ENCODE measurements at regions not wholly inside any gene's neighbourhood (a gene's known extent, or its start where the extent isn't known, plus 50 kb on each side); places are given as distances from the start of the nearest gene placed in this dataset.

- no peak overlapping the region for H3K27ac ChIP-seq (ENCODE audit: low read depth, low read length)
- no peak overlapping the region for H3K9ac ChIP-seq (ENCODE audit: low read depth in 1 of 2, low read length in 2 of 2)
- no peaks in the 10 kb centered on the region for H3K4me1 ChIP-seq (ENCODE audit: control insufficient read depth in 1 of 2, insufficient read depth in 2 of 2, low read length in 2 of 2)
- H3K36me3 ChIP-seq (ENCODE audit: control insufficient read depth in 1 of 2, insufficient read depth in 2 of 2, low read length in 2 of 2) = no peaks in the 10 kb centered on the region
- no peaks in the 10 kb centered on the region for H3K27me3 ChIP-seq (ENCODE audit: control insufficient read depth in 1 of 2, insufficient read depth in 2 of 2, low read length in 2 of 2)
- no peak overlapping the region for H3K4me3 ChIP-seq (ENCODE audit: low read depth in 1 of 2, low read length in 2 of 2)
- no peaks in the 10 kb centered on the region for H3K9me3 ChIP-seq (ENCODE audit: control insufficient read depth in 1 of 2, low read length in 2 of 2)
Observed at GRCh38 chr6:146957181-146958093, 246.8 kb upstream of the STXBP5 start.

GRCh38 chr6:146961831-146962230 is 242.4 kb upstream of the STXBP5 start:
- Histone ChIP-seq H3K4me1 (ENCODE audit: control insufficient read depth in 1 of 2, insufficient read depth in 2 of 2, low read length in 2 of 2) (no peaks in the 10 kb centered on the region), H3K36me3 (ENCODE audit: control insufficient read depth in 1 of 2, insufficient read depth in 2 of 2, low read length in 2 of 2) (no peaks in the 10 kb centered on the region), H3K27ac (ENCODE audit: low read depth, low read length) (no peak overlapping the region), H3K4me3 (ENCODE audit: low read depth in 1 of 2, low read length in 2 of 2) (no peak overlapping the region), H3K27me3 (ENCODE audit: control insufficient read depth in 1 of 2, insufficient read depth in 2 of 2, low read length in 2 of 2) (no peaks in the 10 kb centered on the region), H3K9me3 (ENCODE audit: control insufficient read depth in 1 of 2, low read length in 2 of 2) (peaks cover 0 to 8% of the 10 kb centered on the region in 2 donors), H3K9ac (ENCODE audit: low read depth in 1 of 2, low read length in 2 of 2) (no peak overlapping the region)

GRCh38 chr6:146962329-146962728 is 241.9 kb upstream of the STXBP5 start:
- Histone ChIP-seq H3K27me3 (ENCODE audit: control insufficient read depth in 1 of 2, insufficient read depth in 2 of 2, low read length in 2 of 2) (no peaks in the 10 kb centered on the region), H3K4me3 (ENCODE audit: low read depth in 1 of 2, low read length in 2 of 2) (no peak overlapping the region), H3K9ac (ENCODE audit: low read depth in 1 of 2, low read length in 2 of 2) (no peak overlapping the region), H3K4me1 (ENCODE audit: control insufficient read depth in 1 of 2, insufficient read depth in 2 of 2, low read length in 2 of 2) (no peaks in the 10 kb centered on the region), H3K9me3 (ENCODE audit: control insufficient read depth in 1 of 2, low read length in 2 of 2) (peaks cover 0 to 8% of the 10 kb centered on the region in 2 donors), H3K36me3 (ENCODE audit: control insufficient read depth in 1 of 2, insufficient read depth in 2 of 2, low read length in 2 of 2) (no peaks in the 10 kb centered on the region), H3K27ac (ENCODE audit: low read depth, low read length) (no peak overlapping the region)

DNA sequence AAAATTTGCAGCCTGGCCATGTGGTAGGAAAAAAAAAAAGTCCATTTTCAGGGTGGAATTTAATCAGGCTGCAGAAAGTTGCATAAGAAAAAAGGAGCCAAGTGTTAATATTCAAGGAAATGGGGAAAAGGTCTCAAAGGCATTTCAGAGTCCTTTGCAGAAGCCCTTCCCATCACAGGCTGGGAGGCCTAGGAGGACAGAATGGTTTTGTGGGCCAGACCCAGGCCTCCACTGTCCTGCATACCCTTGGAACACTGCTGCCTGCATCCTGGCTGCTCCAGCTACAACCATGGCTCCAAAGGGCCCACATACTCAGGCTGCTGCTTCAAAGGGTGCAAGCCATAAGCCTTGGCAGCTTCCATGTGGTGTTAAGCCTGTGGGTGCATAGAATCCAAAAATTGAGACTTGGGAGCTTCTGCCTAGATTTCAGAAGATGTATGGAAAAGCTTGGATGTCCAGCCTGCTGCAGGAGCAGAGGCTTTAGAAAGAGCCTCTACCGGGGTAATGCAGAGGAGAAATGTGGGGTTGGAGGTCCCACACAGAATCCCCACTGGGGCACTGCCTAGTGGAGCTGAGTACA is 239.0 kb upstream of the STXBP5 start:
- H3K27ac ChIP-seq (ENCODE audit: low read depth, low read length) = no peak overlapping the region
- H3K4me1 ChIP-seq (ENCODE audit: control insufficient read depth in 1 of 2, insufficient read depth in 2 of 2, low read length in 2 of 2) = no peaks in the 10 kb centered on the region

GRCh38 chr6:146968041-146968760 is 236.0 kb upstream of the STXBP5 start:
- Histone ChIP-seq H3K27ac (ENCODE audit: low read depth, low read length) (no peak overlapping the region), H3K9me3 (ENCODE audit: control insufficient read depth in 1 of 2, low read length in 2 of 2) (peaks cover 0 to 8% of the 10 kb centered on the region in 2 donors), H3K4me1 (ENCODE audit: control insufficient read depth in 1 of 2, insufficient read depth in 2 of 2, low read length in 2 of 2) (no peaks in the 10 kb centered on the region), H3K4me3 (ENCODE audit: low read depth in 1 of 2, low read length in 2 of 2) (no peak overlapping the region), H3K36me3 (ENCODE audit: control insufficient read depth in 1 of 2, insufficient read depth in 2 of 2, low read length in 2 of 2) (no peaks in the 10 kb centered on the region), H3K9ac (ENCODE audit: low read depth in 1 of 2, low read length in 2 of 2) (no peak overlapping the region), H3K27me3 (ENCODE audit: control insufficient read depth in 1 of 2, insufficient read depth in 2 of 2, low read length in 2 of 2) (no peaks in the 10 kb centered on the region)

More for the DNA sequence above, 239.0 kb upstream of the STXBP5 start:
- no peak overlapping the region for H3K4me3 ChIP-seq (ENCODE audit: low read depth in 1 of 2, low read length in 2 of 2)
- H3K9ac ChIP-seq (ENCODE audit: low read depth in 1 of 2, low read length in 2 of 2) = no peak overlapping the region
- H3K9me3 ChIP-seq (ENCODE audit: control insufficient read depth in 1 of 2, low read length in 2 of 2) = peaks cover 0 to 8% of the 10 kb centered on the region in 2 donors
- H3K27me3 ChIP-seq (ENCODE audit: control insufficient read depth in 1 of 2, insufficient read depth in 2 of 2, low read length in 2 of 2) = no peaks in the 10 kb centered on the region
- no peaks in the 10 kb centered on the region for H3K36me3 ChIP-seq (ENCODE audit: control insufficient read depth in 1 of 2, insufficient read depth in 2 of 2, low read length in 2 of 2)

DNA sequence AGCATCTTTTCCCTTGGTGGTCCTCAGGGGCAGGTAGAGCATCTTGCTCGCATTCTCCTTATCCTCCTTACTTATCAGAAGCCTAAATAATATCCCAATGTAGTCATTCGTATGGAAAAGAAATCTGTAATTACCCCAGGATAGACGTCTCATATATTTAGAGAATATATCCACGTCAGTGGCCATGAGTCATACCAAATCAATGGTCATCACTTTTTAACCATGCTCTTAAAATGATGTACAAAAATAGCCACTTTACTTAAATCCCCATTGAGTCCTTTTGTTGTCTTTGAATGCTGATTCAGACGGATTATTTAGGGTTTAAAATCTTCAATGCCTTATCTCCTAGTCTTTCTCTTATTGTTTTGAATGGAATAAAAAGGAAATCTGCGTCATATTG is 231.7 kb upstream of the STXBP5 start:
- no peaks in the 10 kb centered on the region for H3K36me3 ChIP-seq (ENCODE audit: control insufficient read depth in 1 of 2, insufficient read depth in 2 of 2, low read length in 2 of 2)
- H3K27ac ChIP-seq (ENCODE audit: low read depth, low read length) = no peak overlapping the region
- H3K9me3 ChIP-seq (ENCODE audit: control insufficient read depth in 1 of 2, low read length in 2 of 2) = no peaks in the 10 kb centered on the region
- no peaks in the 10 kb centered on the region for H3K4me1 ChIP-seq (ENCODE audit: control insufficient read depth in 1 of 2, insufficient read depth in 2 of 2, low read length in 2 of 2)
- no peaks in the 10 kb centered on the region for H3K27me3 ChIP-seq (ENCODE audit: control insufficient read depth in 1 of 2, insufficient read depth in 2 of 2, low read length in 2 of 2)
- H3K4me3 ChIP-seq (ENCODE audit: low read depth in 1 of 2, low read length in 2 of 2) = no peak overlapping the region
- no peak overlapping the region for H3K9ac ChIP-seq (ENCODE audit: low read depth in 1 of 2, low read length in 2 of 2)

DNA sequence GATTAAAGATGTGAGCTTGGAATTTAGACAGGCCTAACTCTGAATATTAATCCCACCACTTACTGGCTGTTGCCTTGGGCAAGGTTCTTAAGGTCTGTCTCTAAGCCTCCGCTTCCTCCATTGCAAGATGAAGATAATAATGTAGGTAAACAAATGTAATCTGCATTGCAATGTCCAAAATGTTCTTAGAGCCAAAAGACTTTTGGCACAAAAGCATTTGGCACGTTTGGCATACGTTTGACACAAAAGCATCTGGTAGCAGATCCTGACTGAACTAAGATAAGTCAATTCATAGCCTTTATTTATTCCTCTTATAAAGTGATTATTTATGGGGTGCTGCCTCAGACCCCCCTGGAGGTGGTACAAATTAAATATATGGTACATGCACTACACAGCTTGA is 229.9 kb upstream of the STXBP5 start:
- no peak overlapping the region for H3K27ac ChIP-seq (ENCODE audit: low read depth, low read length)
- H3K4me1 ChIP-seq (ENCODE audit: control insufficient read depth in 1 of 2, insufficient read depth in 2 of 2, low read length in 2 of 2) = no peaks in the 10 kb centered on the region
- no peak overlapping the region for H3K9ac ChIP-seq (ENCODE audit: low read depth in 1 of 2, low read length in 2 of 2)
- H3K4me3 ChIP-seq (ENCODE audit: low read depth in 1 of 2, low read length in 2 of 2) = no peak overlapping the region
- H3K27me3 ChIP-seq (ENCODE audit: control insufficient read depth in 1 of 2, insufficient read depth in 2 of 2, low read length in 2 of 2) = no peaks in the 10 kb centered on the region
- H3K9me3 ChIP-seq (ENCODE audit: control insufficient read depth in 1 of 2, low read length in 2 of 2) = no peaks in the 10 kb centered on the region
- no peaks in the 10 kb centered on the region for H3K36me3 ChIP-seq (ENCODE audit: control insufficient read depth in 1 of 2, insufficient read depth in 2 of 2, low read length in 2 of 2)

- H3K4me3 ChIP-seq (ENCODE audit: low read depth in 1 of 2, low read length in 2 of 2) = no peak overlapping the region
- H3K36me3 ChIP-seq (ENCODE audit: control insufficient read depth in 1 of 2, insufficient read depth in 2 of 2, low read length in 2 of 2) = no peaks in the 10 kb centered on the region
- no peak overlapping the region for H3K9ac ChIP-seq (ENCODE audit: low read depth in 1 of 2, low read length in 2 of 2)
- H3K9me3 ChIP-seq (ENCODE audit: control insufficient read depth in 1 of 2, low read length in 2 of 2) = no peaks in the 10 kb centered on the region
- no peaks in the 10 kb centered on the region for H3K27me3 ChIP-seq (ENCODE audit: control insufficient read depth in 1 of 2, insufficient read depth in 2 of 2, low read length in 2 of 2)
- H3K4me1 ChIP-seq (ENCODE audit: control insufficient read depth in 1 of 2, insufficient read depth in 2 of 2, low read length in 2 of 2) = no peaks in the 10 kb centered on the region
- no peak overlapping the region for H3K27ac ChIP-seq (ENCODE audit: low read depth, low read length)
Observed at GRCh38 chr6:146975093-146975492, 229.1 kb upstream of the STXBP5 start.

- no peaks in the 10 kb centered on the region for H3K4me1 ChIP-seq (ENCODE audit: control insufficient read depth in 1 of 2, insufficient read depth in 2 of 2, low read length in 2 of 2)
- H3K9me3 ChIP-seq (ENCODE audit: control insufficient read depth in 1 of 2, low read length in 2 of 2) = no peaks in the 10 kb centered on the region
- no peaks in the 10 kb centered on the region for H3K36me3 ChIP-seq (ENCODE audit: control insufficient read depth in 1 of 2, insufficient read depth in 2 of 2, low read length in 2 of 2)
- no peak overlapping the region for H3K27ac ChIP-seq (ENCODE audit: low read depth, low read length)
- no peak overlapping the region for H3K9ac ChIP-seq (ENCODE audit: low read depth in 1 of 2, low read length in 2 of 2)
- H3K4me3 ChIP-seq (ENCODE audit: low read depth in 1 of 2, low read length in 2 of 2) = no peak overlapping the region
- H3K27me3 ChIP-seq (ENCODE audit: control insufficient read depth in 1 of 2, insufficient read depth in 2 of 2, low read length in 2 of 2) = no peaks in the 10 kb centered on the region
Observed at GRCh38 chr6:146980900-146981329, 223.3 kb upstream of the STXBP5 start.

DNA sequence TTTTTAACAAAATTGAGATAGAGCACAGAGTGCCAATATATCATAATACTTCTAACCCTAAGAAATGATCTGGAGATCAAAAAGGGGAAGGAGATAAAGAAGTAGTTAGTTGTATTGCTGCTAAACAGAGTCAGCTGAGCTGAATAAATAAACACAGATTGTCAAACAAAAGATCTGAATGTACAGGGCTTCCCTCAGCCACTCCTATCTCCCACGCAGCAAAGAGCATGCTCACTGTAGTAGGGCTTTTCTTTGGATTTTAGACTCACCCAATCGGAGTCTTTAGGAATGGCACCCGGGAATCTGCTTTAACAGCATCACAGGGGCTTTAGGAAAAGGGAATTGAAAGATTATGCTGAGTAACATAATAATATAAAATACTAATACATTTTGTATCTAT is 222.2 kb upstream of the STXBP5 start:
- Histone ChIP-seq H3K27me3 (ENCODE audit: control insufficient read depth in 1 of 2, insufficient read depth in 2 of 2, low read length in 2 of 2) (no peaks in the 10 kb centered on the region), H3K4me1 (ENCODE audit: control insufficient read depth in 1 of 2, insufficient read depth in 2 of 2, low read length in 2 of 2) (no peaks in the 10 kb centered on the region), H3K27ac (ENCODE audit: low read depth, low read length) (no peak overlapping the region), H3K9me3 (ENCODE audit: control insufficient read depth in 1 of 2, low read length in 2 of 2) (no peaks in the 10 kb centered on the region), H3K9ac (ENCODE audit: low read depth in 1 of 2, low read length in 2 of 2) (no peak overlapping the region), H3K4me3 (ENCODE audit: low read depth in 1 of 2, low read length in 2 of 2) (no peak overlapping the region), H3K36me3 (ENCODE audit: control insufficient read depth in 1 of 2, insufficient read depth in 2 of 2, low read length in 2 of 2) (no peaks in the 10 kb centered on the region)
